Glutamatergic neuron (in vitro differentiated cells): ENCODE measurements at regions not wholly inside any gene's neighbourhood (a gene's known extent, or its start where the extent isn't known, plus 50 kb on each side); places are given as distances from the start of the nearest gene placed in this dataset.

Experiments
- DNase-seq: peaks from one replicate; pipeline ENCODE4 v3.0.0; 2022
- H3K27ac Mint-ChIP-seq: one replicate; pipeline ENCODE4 v1.8.0; 2020; ENCODE audit warnings: mild to moderate bottlenecking, mixed read lengths, inconsistent platforms; ENCODE audit not compliant: unreplicated experiment
- H3K27me3 Mint-ChIP-seq: one replicate; pipeline ENCODE4 v1.8.0; 2020; ENCODE audit warnings: mild to moderate bottlenecking, moderate library complexity, mixed read lengths, inconsistent platforms; ENCODE audit not compliant: unreplicated experiment
- H3K36me3 Mint-ChIP-seq: one replicate; pipeline ENCODE4 v1.8.0; 2020; ENCODE audit warnings: mild to moderate bottlenecking, mixed read lengths, inconsistent platforms; ENCODE audit not compliant: unreplicated experiment
- H3K4me1 Mint-ChIP-seq: one replicate; pipeline ENCODE4 v1.8.0; 2020; ENCODE audit warnings: mild to moderate bottlenecking, low read depth, mixed read lengths, inconsistent platforms; ENCODE audit not compliant: unreplicated experiment
- H3K4me3 Mint-ChIP-seq: one replicate; pipeline ENCODE4 v1.8.0; 2020; ENCODE audit warnings: mild to moderate bottlenecking, mixed read lengths, inconsistent platforms; ENCODE audit not compliant: unreplicated experiment
- H3K9me3 Mint-ChIP-seq: one replicate; pipeline ENCODE4 v1.8.0; 2020; ENCODE audit warnings: mild to moderate bottlenecking, moderate library complexity, mixed read lengths, inconsistent platforms; ENCODE audit not compliant: unreplicated experiment
- CTCF ChIP-seq: fragments of 200-600 bp; sonication (generic); IDR thresholded peaks from one replicate; pipeline ENCODE4 v1.5.0; 2021; ENCODE audit not compliant: partially characterized antibody, unreplicated experiment

- peaks cover 2% of the 10 kb centered on the region for H3K27me3 Mint-ChIP-seq
- no peak overlapping the region for H3K27ac Mint-ChIP-seq
- TF ChIP-seq CTCF = no peak
- H3K4me1 Mint-ChIP-seq = no peaks in the 10 kb centered on the region
- H3K36me3 Mint-ChIP-seq = no peaks in the 10 kb centered on the region
- no peaks in the 10 kb centered on the region for H3K9me3 Mint-ChIP-seq
- H3K4me3 Mint-ChIP-seq = no peak overlapping the region
- DNase-seq = no peak
These were observed 887.8 kb upstream of the NCAM2 start for GRCh38 chr21:20110368-20110767.

- Mint-ChIP-seq H3K4me1 (no peaks in the 10 kb centered on the region), H3K27me3 (no peaks in the 10 kb centered on the region), H3K9me3 (peaks cover 3% of the 10 kb centered on the region), H3K4me3 (no peak overlapping the region), H3K36me3 (peaks cover 11% of the 10 kb centered on the region), H3K27ac (no peak overlapping the region)
- DNase-seq = no peak
- no peak for TF ChIP-seq CTCF
These were observed 846.5 kb upstream of the NCAM2 start for GRCh38 chr21:20151741-20152140.

GRCh38 chr21:20163167-20163566 is 835.0 kb upstream of the NCAM2 start:
- Mint-ChIP-seq H3K4me1 (no peaks in the 10 kb centered on the region), H3K27me3 (no peaks in the 10 kb centered on the region), H3K27ac (no peak overlapping the region), H3K4me3 (no peak overlapping the region), H3K36me3 (no peaks in the 10 kb centered on the region), H3K9me3 (no peaks in the 10 kb centered on the region)
- TF ChIP-seq CTCF = no peak
- DNase-seq = no peak

GRCh38 chr21:20167059-20167458 is 831.1 kb upstream of the NCAM2 start:
- no peak for TF ChIP-seq CTCF
- Mint-ChIP-seq H3K27me3 (no peaks in the 10 kb centered on the region), H3K9me3 (no peaks in the 10 kb centered on the region), H3K36me3 (no peaks in the 10 kb centered on the region), H3K4me1 (no peaks in the 10 kb centered on the region), H3K27ac (no peak overlapping the region), H3K4me3 (no peak overlapping the region)
- DNase-seq = no peak

- no peaks in the 10 kb centered on the region for H3K27me3 Mint-ChIP-seq
- no peak for DNase-seq
- no peaks in the 10 kb centered on the region for H3K9me3 Mint-ChIP-seq
- no peak for TF ChIP-seq CTCF
- H3K36me3 Mint-ChIP-seq = no peaks in the 10 kb centered on the region
- H3K4me1 Mint-ChIP-seq = no peaks in the 10 kb centered on the region
- no peak overlapping the region for H3K27ac Mint-ChIP-seq
- H3K4me3 Mint-ChIP-seq = no peak overlapping the region
These were observed 828.2 kb upstream of the NCAM2 start for GRCh38 chr21:20169812-20170576.
